ENCODE measurements at regions not wholly inside any gene's neighbourhood (a gene's known extent, or its start where the extent isn't known, plus 50 kb on each side); places are given as distances from the start of the nearest gene placed in this dataset.
A peak's percentile ranks its signal among the peaks of the same experiment; 100 is the strongest.

GRCh38 chr7:106196460-106197021, 84.4 kb upstream of the SYPL1 start:
- ChIA-PET CTCF (interaction anchor here (0.5 to 0.9 kb wide), 2 partner anchors 20 to 27 kb away, joined by 3 read pairs; no protein-coding TSS in a partner anchor), POLR2A (no interaction called here)
- Mint-ChIP-seq H3K4me1 (ENCODE audit: low read depth) (no peaks in the 10 kb centered on the region), H3K4me3 (no peak overlapping the region), H3K27me3 (peaks cover 16% of the 10 kb centered on the region), H3K27ac (no peak overlapping the region), H3K36me3 (no peaks in the 10 kb centered on the region), H3K9me3 (no peaks in the 10 kb centered on the region)
- intact Hi-C loops (cut with micrococcal nuclease) = no loop called here
- no peak for DNase-seq

- POLR2A ChIA-PET = no interaction called here
- CTCF ChIA-PET = no interaction called here
- intact Hi-C loops (cut with micrococcal nuclease) = no loop called here
- Mint-ChIP-seq H3K4me3 (no peak overlapping the region), H3K9me3 (no peaks in the 10 kb centered on the region), H3K4me1 (ENCODE audit: low read depth) (no peaks in the 10 kb centered on the region), H3K27me3 (peaks cover 15% of the 10 kb centered on the region), H3K36me3 (no peaks in the 10 kb centered on the region), H3K27ac (no peak overlapping the region)
- DNase-seq = no peak
Observed at GRCh38 chr7:106193661-106194060, 81.5 kb upstream of the SYPL1 start.

- POLR2A ChIA-PET = no interaction called here
- Mint-ChIP-seq H3K27ac (no peak overlapping the region), H3K4me3 (no peak overlapping the region), H3K36me3 (no peaks in the 10 kb centered on the region), H3K4me1 (ENCODE audit: low read depth) (no peaks in the 10 kb centered on the region), H3K9me3 (no peaks in the 10 kb centered on the region), H3K27me3 (peaks cover 19% of the 10 kb centered on the region)
- intact Hi-C loops (cut with micrococcal nuclease) = no loop called here
- no peak for DNase-seq
- CTCF ChIA-PET = interaction anchor here (0.8 to 1.1 kb wide), 2 partner anchors 271 to 277 kb away, joined by 3 read pairs; no protein-coding TSS in a partner anchor
Observed at GRCh38 chr7:106190589-106191330, 78.6 kb upstream of the SYPL1 start.

GRCh38 chr7:106187613-106188350, 75.7 kb upstream of the SYPL1 start:
- Mint-ChIP-seq H3K4me1 (ENCODE audit: low read depth) (no peaks in the 10 kb centered on the region), H3K36me3 (no peaks in the 10 kb centered on the region), H3K27me3 (peaks cover 9% of the 10 kb centered on the region), H3K9me3 (no peaks in the 10 kb centered on the region), H3K4me3 (no peak overlapping the region), H3K27ac (no peak overlapping the region)
- DNase-seq = no peak
- CTCF ChIA-PET = no interaction called here
- POLR2A ChIA-PET = no interaction called here
- intact Hi-C loops (cut with micrococcal nuclease) = no loop called here

- peaks cover 6% of the 10 kb centered on the region for H3K27me3 Mint-ChIP-seq
- no peaks in the 10 kb centered on the region for H3K4me1 Mint-ChIP-seq (ENCODE audit: low read depth)
- no peak for DNase-seq
- intact Hi-C loops (cut with micrococcal nuclease) = no loop called here
- ChIA-PET POLR2A (no interaction called here), CTCF (no interaction called here)
- no peaks in the 10 kb centered on the region for H3K36me3 Mint-ChIP-seq
- H3K9me3 Mint-ChIP-seq = no peaks in the 10 kb centered on the region
- H3K27ac Mint-ChIP-seq = no peak overlapping the region
- H3K4me3 Mint-ChIP-seq = no peak overlapping the region
Observed at GRCh38 chr7:106185719-106186118, 73.6 kb upstream of the SYPL1 start.

GRCh38 chr7:106183952-106184351, 71.8 kb upstream of the SYPL1 start:
- CTCF ChIA-PET = no interaction called here
- no peak overlapping the region for H3K4me3 Mint-ChIP-seq

GRCh38 chr7:106182904-106183303, 70.8 kb upstream of the SYPL1 start:
- POLR2A ChIA-PET = no interaction called here
- Mint-ChIP-seq H3K9me3 (no peaks in the 10 kb centered on the region), H3K4me3 (no peak overlapping the region), H3K36me3 (no peaks in the 10 kb centered on the region), H3K27ac (no peak overlapping the region), H3K4me1 (ENCODE audit: low read depth) (no peaks in the 10 kb centered on the region), H3K27me3 (no peaks in the 10 kb centered on the region)
- DNase-seq = no peak
- intact Hi-C loops (cut with micrococcal nuclease) = no loop called here
- CTCF ChIA-PET = interaction anchor here (0.6 to 0.7 kb wide), 2 partner anchors 81 to 279 kb away, joined by 3 to 4 read pairs; no protein-coding TSS in a partner anchor

More at GRCh38 chr7:106183952-106184351, 71.8 kb upstream of the SYPL1 start:
- Mint-ChIP-seq H3K9me3 (no peaks in the 10 kb centered on the region), H3K27me3 (peaks cover 4% of the 10 kb centered on the region), H3K27ac (no peak overlapping the region), H3K4me1 (ENCODE audit: low read depth) (no peaks in the 10 kb centered on the region), H3K36me3 (no peaks in the 10 kb centered on the region)
- POLR2A ChIA-PET = no interaction called here
- DNase-seq = no peak
- intact Hi-C loops (cut with micrococcal nuclease) = no loop called here

GRCh38 chr7:106181658-106182265, 69.7 kb upstream of the SYPL1 start:
- Mint-ChIP-seq H3K4me3 (no peak overlapping the region), H3K4me1 (ENCODE audit: low read depth) (peaks cover 1% of the 10 kb centered on the region), H3K27ac (no peak overlapping the region), H3K9me3 (no peaks in the 10 kb centered on the region), H3K27me3 (peaks cover under 1% of the 10 kb centered on the region), H3K36me3 (no peaks in the 10 kb centered on the region)
- CTCF ChIA-PET = no interaction called here
- intact Hi-C loops (cut with micrococcal nuclease) = no loop called here
- DNase-seq = no peak
- POLR2A ChIA-PET = no interaction called here

GRCh38 chr7:106180721-106181120, 68.6 kb upstream of the SYPL1 start:
- Mint-ChIP-seq H3K27me3 (peaks cover 9% of the 10 kb centered on the region), H3K36me3 (no peaks in the 10 kb centered on the region), H3K27ac (no peak overlapping the region), H3K9me3 (no peaks in the 10 kb centered on the region), H3K4me3 (no peak overlapping the region), H3K4me1 (ENCODE audit: low read depth) (peaks cover 5% of the 10 kb centered on the region)
- intact Hi-C loops (cut with micrococcal nuclease) = no loop called here
- ChIA-PET CTCF (interaction anchor here (1.3 to 7.2 kb wide), 3 partner anchors 13 to 283 kb away, joined by 5 to 184 read pairs (median 6); no protein-coding TSS in a partner anchor), POLR2A (no interaction called here)
- DNase-seq = no peak

GRCh38 chr7:106179256-106179655, 67.1 kb upstream of the SYPL1 start:
- CTCF ChIA-PET = interaction anchor here (1.0 to 7.2 kb wide), 3 partner anchors 12 to 284 kb away, joined by 3 to 184 read pairs (median 6); no protein-coding TSS in a partner anchor
- no peaks in the 10 kb centered on the region for H3K36me3 Mint-ChIP-seq
- no peak overlapping the region for H3K4me3 Mint-ChIP-seq
- intact Hi-C loops (cut with micrococcal nuclease) = loop anchor here (5.0 kb wide), 1 partner anchor 363 kb away; no protein-coding TSS in a partner anchor
- POLR2A ChIA-PET = no interaction called here
- peaks cover 5% of the 10 kb centered on the region for H3K4me1 Mint-ChIP-seq (ENCODE audit: low read depth)
- no peak for DNase-seq
- no peak overlapping the region for H3K27ac Mint-ChIP-seq
- H3K9me3 Mint-ChIP-seq = no peaks in the 10 kb centered on the region
- peaks cover 13% of the 10 kb centered on the region for H3K27me3 Mint-ChIP-seq

GRCh38 chr7:106178593-106179134, 66.6 kb upstream of the SYPL1 start:
- ChIA-PET CTCF (interaction anchor here (1.0 to 7.2 kb wide), 5 partner anchors 21 to 557 kb away, joined by 3 to 184 read pairs (median 39); partner anchors contain the start of gene CCDC71L), POLR2A (no interaction called here)
- no peak overlapping the region for H3K27ac Mint-ChIP-seq
- intact Hi-C loops (cut with micrococcal nuclease) = loop anchor here (5.0 kb wide), 1 partner anchor 364 kb away; no protein-coding TSS in a partner anchor
- DNase-seq = peak; percentile 34
- no peak overlapping the region for H3K4me3 Mint-ChIP-seq
- H3K4me1 Mint-ChIP-seq (ENCODE audit: low read depth) = peaks cover 5% of the 10 kb centered on the region
- H3K27me3 Mint-ChIP-seq = peaks cover 13% of the 10 kb centered on the region
- no peaks in the 10 kb centered on the region for H3K9me3 Mint-ChIP-seq
- no peaks in the 10 kb centered on the region for H3K36me3 Mint-ChIP-seq
